ENCODE measurements at regions not wholly inside any gene's neighbourhood (a gene's known extent, or its start where the extent isn't known, plus 50 kb on each side); places are given as distances from the start of the nearest gene placed in this dataset.

GRCh38 chr2:198762441-198762840 is 695.3 kb downstream of the SATB2 start:
- no peaks in the 10 kb centered on the region for H3K27me3 ChIP-seq (ENCODE audit: control insufficient read depth in 1 of 2, insufficient read depth in 2 of 2, low read length in 2 of 2)
- Mint-ChIP-seq H3K36me3 (ENCODE audit: low read depth) (no peaks in the 10 kb centered on the region), H3K27ac (no peak overlapping the region), H3K4me3 (no peak overlapping the region), H3K27me3 (peaks cover 3% of the 10 kb centered on the region), H3K4me1 (ENCODE audit: low read depth) (no peaks in the 10 kb centered on the region), H3K9me3 (no peaks in the 10 kb centered on the region)
- no peaks in the 10 kb centered on the region for H3K9me3 ChIP-seq (ENCODE audit: control insufficient read depth in 1 of 2, insufficient read depth in 1 of 2, low read length in 2 of 2)
- intact Hi-C loops (cut with DNase I, micrococcal nuclease), result no loop called here
- H3K36me3 ChIP-seq (ENCODE audit: insufficient read depth, low read length), result no peaks in the 10 kb centered on the region
- CTCF ChIA-PET, result no interaction called here
- no peaks in the 10 kb centered on the region for H3K4me1 ChIP-seq (ENCODE audit: insufficient read depth, low read length)
- H3K4me3 ChIP-seq (ENCODE audit: low read length), result no peak overlapping the region
- DNase-seq (no peak), ATAC-seq (ENCODE audit: poor library complexity) (no peak)
- POLR2A ChIA-PET, result no interaction called here
- TF ChIP-seq CTCF (IDR thresholded peaks at IDR 0.05), result no peak
- H3K27ac ChIP-seq (ENCODE audit: low read depth in 1 of 2, low read length in 2 of 2), result no peak overlapping the region

- intact Hi-C loops (cut with DNase I, micrococcal nuclease), result no loop called here
- ChIA-PET POLR2A (no interaction called here), CTCF (no interaction called here)
- Mint-ChIP-seq H3K4me3 (no peak overlapping the region), H3K9me3 (no peaks in the 10 kb centered on the region), H3K27me3 (peaks cover 3% of the 10 kb centered on the region), H3K4me1 (ENCODE audit: low read depth) (no peaks in the 10 kb centered on the region), H3K36me3 (ENCODE audit: low read depth) (no peaks in the 10 kb centered on the region), H3K27ac (no peak overlapping the region)
- no peak for TF ChIP-seq CTCF (IDR thresholded peaks at IDR 0.05)
- H3K27ac ChIP-seq (ENCODE audit: low read depth in 1 of 2, low read length in 2 of 2), result no peak overlapping the region
- DNase-seq, result no peak
- H3K9me3 ChIP-seq (ENCODE audit: control insufficient read depth in 1 of 2, insufficient read depth in 1 of 2, low read length in 2 of 2), result no peaks in the 10 kb centered on the region
- no peaks in the 10 kb centered on the region for H3K27me3 ChIP-seq (ENCODE audit: control insufficient read depth in 1 of 2, insufficient read depth in 2 of 2, low read length in 2 of 2)
- H3K36me3 ChIP-seq (ENCODE audit: insufficient read depth, low read length), result no peaks in the 10 kb centered on the region
- H3K4me3 ChIP-seq (ENCODE audit: low read length), result no peak overlapping the region
- ATAC-seq (ENCODE audit: poor library complexity), result no peak
- H3K4me1 ChIP-seq (ENCODE audit: insufficient read depth, low read length), result no peaks in the 10 kb centered on the region
Measured at GRCh38 chr2:198757069-198757468, 700.7 kb downstream of the SATB2 start.

- H3K27ac ChIP-seq (ENCODE audit: low read depth in 1 of 2, low read length in 2 of 2), result no peak overlapping the region
- ATAC-seq (ENCODE audit: poor library complexity) (no peak), DNase-seq (no peak)
- Mint-ChIP-seq H3K4me3 (no peak overlapping the region), H3K27me3 (peaks cover 3% of the 10 kb centered on the region), H3K9me3 (no peaks in the 10 kb centered on the region), H3K27ac (no peak overlapping the region), H3K36me3 (ENCODE audit: low read depth) (no peaks in the 10 kb centered on the region), H3K4me1 (ENCODE audit: low read depth) (no peaks in the 10 kb centered on the region)
- intact Hi-C loops (cut with DNase I, micrococcal nuclease), result no loop called here
- ChIA-PET CTCF (no interaction called here), POLR2A (no interaction called here)
- H3K36me3 ChIP-seq (ENCODE audit: insufficient read depth, low read length), result no peaks in the 10 kb centered on the region
- H3K27me3 ChIP-seq (ENCODE audit: control insufficient read depth in 1 of 2, insufficient read depth in 2 of 2, low read length in 2 of 2), result no peaks in the 10 kb centered on the region
- TF ChIP-seq CTCF (IDR thresholded peaks at IDR 0.05), result no peak
- no peak overlapping the region for H3K4me3 ChIP-seq (ENCODE audit: low read length)
- no peaks in the 10 kb centered on the region for H3K4me1 ChIP-seq (ENCODE audit: insufficient read depth, low read length)
- H3K9me3 ChIP-seq (ENCODE audit: control insufficient read depth in 1 of 2, insufficient read depth in 1 of 2, low read length in 2 of 2), result no peaks in the 10 kb centered on the region
Measured at GRCh38 chr2:198756166-198756565, 701.6 kb downstream of the SATB2 start.
